IMR-90 (cell line): ENCODE measurements at regions not wholly inside any gene's neighbourhood (a gene's known extent, or its start where the extent isn't known, plus 50 kb on each side); places are given as distances from the start of the nearest gene placed in this dataset.

Experiments
- BHLHE40 ChIP-seq: fragments of 150-350 bp; IDR thresholded peaks from 2 replicates; pipeline ENCODE4 v1.6.1; 2016; ENCODE audit warnings: mild to moderate bottlenecking, low read depth, low read length
- CEBPB ChIP-seq: IDR thresholded peaks from 2 replicates; pipeline ENCODE4 v1.6.1; 2012; ENCODE audit warnings: low read depth, low read length, improper control_type of control experiment
- CHD1 ChIP-seq: IDR thresholded peaks from 2 replicates; pipeline ENCODE4 v1.6.1; 2012; ENCODE audit warnings: low read depth, low read length, improper control_type of control experiment
- CTCF ChIP-seq: conservative IDR thresholded peaks from 2 replicates; pipeline ENCODE4 v1.5.1; 2012; ENCODE audit warnings: mild to moderate bottlenecking, low read depth, low read length, improper control_type of control experiment
- MAFK ChIP-seq: IDR thresholded peaks from 2 replicates; pipeline ENCODE4 v1.6.1; 2012; ENCODE audit warnings: low read depth, low read length, improper control_type of control experiment
- MXI1 ChIP-seq: IDR thresholded peaks from 2 replicates; pipeline ENCODE4 v1.6.1; 2012; ENCODE audit warnings: low read depth, mild to moderate bottlenecking, low read length, moderate library complexity, borderline replicate concordance
- POLR2A ChIP-seq: IDR thresholded peaks from 2 replicates; pipeline ENCODE4 v1.6.1; 2012; ENCODE audit warnings: mild to moderate bottlenecking, low read depth, low read length
- RAD21 ChIP-seq: IDR thresholded peaks from 2 replicates; pipeline ENCODE4 v1.6.1; 2012; ENCODE audit warnings: low read length, improper control_type of control experiment
- RFX5 ChIP-seq: IDR thresholded peaks from 2 replicates; pipeline ENCODE4 v1.8.0; 2012; ENCODE audit warnings: low read depth, mild to moderate bottlenecking, low read length, moderate library complexity
- SMC3 ChIP-seq: fragments of 150-350 bp; IDR thresholded peaks from 2 replicates; pipeline ENCODE4 v1.6.1; 2016; ENCODE audit warnings: low read depth, mild to moderate bottlenecking, antibody characterized with exemption, low read length, moderate library complexity
- USF2 ChIP-seq: fragments of 150-350 bp; IDR thresholded peaks from 2 replicates; pipeline ENCODE4 v1.6.1; 2017; ENCODE audit warnings: mild to moderate bottlenecking, antibody characterized with exemption, low read length, low read depth

- TF ChIP-seq CTCF (no peak), POLR2A (no peak), MXI1 (no peak), RAD21 (no peak), USF2 (no peak), CEBPB (no peak), CHD1 (no peak), RFX5 (no peak), MAFK (no peak), BHLHE40 (no peak), SMC3 (no peak)
These were observed 834.5 kb downstream of the ZPLD1 start for GRCh38 chr3:103269287-103269686.
